ENCODE measurements at regions not wholly inside any gene's neighbourhood (a gene's known extent, or its start where the extent isn't known, plus 50 kb on each side); places are given as distances from the start of the nearest gene placed in this dataset.

GRCh38 chr7:13042605-13043236 lies 355.3 kb downstream of the ARL4A start:
- no peak for TF ChIP-seq EZH2 (IDR thresholded peaks at IDR 0.05)
- TF ChIP-seq POLR2AphosphoS5 (IDR thresholded peaks at IDR 0.05; ENCODE audit: borderline replicate concordance, low read depth, low read length), result no peak
- TF ChIP-seq FOXP2 (optimal IDR thresholded peaks at IDR 0.05; ENCODE audit: control extremely low read depth, extremely low read length, insufficient read depth), result no peak
